Endothelial cell of umbilical vein (primary cell): ENCODE measurements at regions not wholly inside any gene's neighbourhood (a gene's known extent, or its start where the extent isn't known, plus 50 kb on each side); places are given as distances from the start of the nearest gene placed in this dataset.

Experiments
- BruUV-seq: library from RNA; stranded (reverse); fragments of 400-500 nt; replicated peaks from 2 replicates; lab custom pipeline; 2021; lab: Mats Ljungman, UMichigan
- CTCF ChIA-PET: fragments of 300-600, 350-600 bp; sonication (Branson Sonifier 250); formaldehyde crosslinking; loops from one replicate; lab custom pipeline; 2021; ENCODE audit warnings: antibody characterized with exemption, inconsistent platforms; lab: Charles Lee
- POLR2A ChIA-PET: fragments of 300-600, 350-600 bp; sonication (Branson Sonifier 250); formaldehyde crosslinking; loops from one replicate; lab custom pipeline; 2021; ENCODE audit warnings: antibody characterized with exemption, inconsistent platforms; lab: Charles Lee
- DNase-seq: peaks from one replicate; pipeline ENCODE4 v3.0.0-alpha.2; 2011; ENCODE audit warnings: low read depth, low spot score
- FAIRE-seq: peaks from 2 replicates; lab custom pipeline; 2011; peaks lifted over from hg19 to GRCh38; lab: Jason Lieb, UNC
- H2AFZ ChIP-seq: 2 replicates; pipeline ENCODE4 v1.6.0; 2012; ENCODE audit warnings: low read depth, low read length, control low read depth, inconsistent platforms
- H3K27ac ChIP-seq: 2 replicates; pipeline ENCODE4 v1.5.1; 2011; ENCODE audit warnings: low read depth, mild to moderate bottlenecking, control low read depth, low read length, moderate library complexity; ENCODE audit not compliant: insufficient read depth
- H3K27me3 ChIP-seq, 2 experiments: 2 replicates each; pipeline versions ENCODE4 v1.6.0 to v1.6.1; 2011; ENCODE audit warnings: low read length in 2 of 2, mixed read lengths in 1 of 2; ENCODE audit not compliant: control insufficient read depth in 2 of 2, insufficient read depth in 2 of 2
- H3K36me3 ChIP-seq, 2 experiments: 2 replicates in 1 of 2; 3 replicates in 1 of 2; pipeline ENCODE4 v1.5.1; 2011; ENCODE audit warnings: low read length in 2 of 2, mild to moderate bottlenecking in 1 of 2, moderate library complexity in 1 of 2; ENCODE audit not compliant: control insufficient read depth in 2 of 2, insufficient read depth in 2 of 2; ENCODE audit errors: extremely low read depth in 1 of 2
- H3K4me1 ChIP-seq: 3 replicates; pipeline ENCODE4 v1.5.1; 2011; ENCODE audit warnings: mild to moderate bottlenecking, low read length; ENCODE audit not compliant: control insufficient read depth, insufficient read depth; ENCODE audit errors: extremely low read depth
- H3K4me2 ChIP-seq: 2 replicates; pipeline ENCODE4 v1.6.1; 2011; ENCODE audit warnings: low read length, control low read depth, mixed read lengths; ENCODE audit not compliant: insufficient read depth
- H3K4me3 ChIP-seq, 3 experiments: fragments of 200-600 bp in 1 of 3; sonication (generic), shearing (Covaris generic) in 1 of 3; replicated peaks in 1 of 3; 2 replicates each; pipeline ENCODE4 v1.5.1; 2011 to 2016; ENCODE audit warnings: control low read depth in 3 of 3, low read length in 3 of 3, mild to moderate bottlenecking in 2 of 3, inconsistent platforms in 1 of 3, low read depth in 1 of 3, moderate library complexity in 1 of 3; ENCODE audit not compliant: insufficient read depth in 1 of 3
- H3K79me2 ChIP-seq: 2 replicates; pipeline ENCODE4 v1.6.0; 2012; ENCODE audit warnings: low read length, inconsistent platforms; ENCODE audit not compliant: control insufficient read depth, insufficient read depth
- H3K9ac ChIP-seq: replicated peaks from 2 replicates; pipeline ENCODE3; 2011; ENCODE audit warnings: low read length, control low read depth; ENCODE audit not compliant: insufficient read depth; ENCODE audit errors: extremely low read depth
- H3K9me1 ChIP-seq: replicated peaks from 3 replicates; pipeline ENCODE4 v1.6.0; 2011; ENCODE audit warnings: mild to moderate bottlenecking, low read length; ENCODE audit not compliant: control insufficient read depth, insufficient read depth; ENCODE audit errors: extremely low read depth
- H3K9me3 ChIP-seq: replicated peaks from 2 replicates; pipeline ENCODE4 v1.5.1; 2012; ENCODE audit warnings: low read length, inconsistent platforms; ENCODE audit not compliant: control insufficient read depth, insufficient read depth
- H4K20me1 ChIP-seq: replicated peaks from 2 replicates; pipeline ENCODE3; 2011; ENCODE audit warnings: mild to moderate bottlenecking, low read length; ENCODE audit not compliant: control insufficient read depth, insufficient read depth; ENCODE audit errors: extremely low read depth
- CTCF ChIP-seq, 2 donors: IDR thresholded peaks; 1 replicate in 1 of 2; 2 replicates in 1 of 2; pipeline ENCODE4 v1.5.1; 2011; ENCODE audit warnings: low read length in 2 of 2, mild to moderate bottlenecking in 2 of 2, moderate library complexity in 2 of 2, control low read depth in 1 of 2, inconsistent platforms in 1 of 2, low read depth in 1 of 2; ENCODE audit not compliant: insufficient read depth in 1 of 2; ENCODE audit errors: extremely low read depth in 1 of 2
- EZH2 ChIP-seq: IDR thresholded peaks from 2 replicates; pipeline ENCODE4 v1.6.1; 2012; ENCODE audit warnings: borderline replicate concordance, low read depth, mild to moderate bottlenecking, moderate library complexity, low read length, inconsistent platforms; ENCODE audit not compliant: severe bottlenecking
- FOS ChIP-seq: IDR thresholded peaks from 2 replicates; pipeline ENCODE4 v1.6.1; 2011; ENCODE audit warnings: mild to moderate bottlenecking, low read length, moderate library complexity, borderline replicate concordance; ENCODE audit not compliant: insufficient read depth
- GATA2 ChIP-seq: IDR thresholded peaks from 2 replicates; pipeline ENCODE4 v1.7.0; 2011; ENCODE audit warnings: low read depth, mild to moderate bottlenecking, moderate library complexity, mixed read lengths, low read length; ENCODE audit not compliant: insufficient read length, insufficient read depth
- JUN ChIP-seq: IDR thresholded peaks from 2 replicates; pipeline ENCODE4 v1.6.1; 2011; ENCODE audit warnings: borderline replicate concordance, low read depth; ENCODE audit not compliant: insufficient read length, insufficient read depth
- MAX ChIP-seq: IDR thresholded peaks from 2 replicates; pipeline ENCODE4 v1.6.1; 2011; ENCODE audit not compliant: insufficient read depth, insufficient read length
- MYC ChIP-seq: IDR thresholded peaks from one replicate; pipeline ENCODE4 v1.6.1; 2011; ENCODE audit warnings: mild to moderate bottlenecking, low read depth, low read length
- POLR2A ChIP-seq: IDR thresholded peaks from 2 replicates; pipeline ENCODE4 v1.6.1; 2012; ENCODE audit warnings: low read depth, mild to moderate bottlenecking, control low read depth, low read length
- POLR2AphosphoS5 ChIP-seq: IDR thresholded peaks from 2 replicates; pipeline ENCODE4 v1.6.1; 2012; ENCODE audit warnings: low read depth, mild to moderate bottlenecking, control low read depth, low read length, moderate library complexity; ENCODE audit not compliant: insufficient read depth
- dilution Hi-C: fragments of 300-500 bp; cut with MboI; formaldehyde crosslinking; loops from one replicate; pipeline ENCODE4 v1.15.0; 2019; ENCODE audit warnings: low sequenced_read_pairs; ENCODE audit not compliant: extremely low pct_ligation_motif_present
- intact Hi-C: fragments of 100-400 bp; cut with micrococcal nuclease; formaldehyde crosslinking; loops from one replicate; pipeline ENCODE4 v1.10.0; 2022

GRCh38 chr4:115562506-115562905, 449.1 kb upstream of the NDST4 start:
- Histone ChIP-seq H3K79me2 (no peaks in the 10 kb centered on the region), H3K9me3 (no peaks in the 10 kb centered on the region), H3K4me1 (no peaks in the 10 kb centered on the region), H3K36me3 (no peaks in the 10 kb centered on the region), H3K4me2 (no peak overlapping the region), H3K27ac (no peak overlapping the region), H2AFZ (no peak overlapping the region), H3K27me3 (no peaks in the 10 kb centered on the region), H3K4me3 (no peak overlapping the region), H3K9ac (no peak overlapping the region), H3K9me1 (no peaks in the 10 kb centered on the region), H4K20me1 (no peaks in the 10 kb centered on the region)
- no peak for DNase-seq
- ChIA-PET CTCF (no interaction called here), POLR2A (no interaction called here)
- BruUV-seq = no TSS peak
- dilution Hi-C loops (no loop called here), intact Hi-C loops (no loop called here)
- FAIRE-seq = no peak
- TF ChIP-seq MYC (no peak), POLR2A (no peak), MAX (no peak), CTCF (IDR thresholded peaks at IDR 0.05; ENCODE audit: extremely low read depth in 1 of 2, insufficient read depth in 1 of 2, low read depth in 1 of 2, low read length in 2 of 2) (no peak), POLR2AphosphoS5 (no peak), FOS (no peak), EZH2 (no peak), JUN (no peak), GATA2 (no peak)
